ENCODE measurements at regions not wholly inside any gene's neighbourhood (a gene's known extent, or its start where the extent isn't known, plus 50 kb on each side); places are given as distances from the start of the nearest gene placed in this dataset.

GRCh38 chr7:115128154-115128553 lies 206.3 kb downstream of the MDFIC start:
- no peaks in the 10 kb centered on the region for H3K27me3 ChIP-seq (ENCODE audit: insufficient read depth, poor library complexity, severe bottlenecking)
- ATAC-seq (ENCODE audit: low read depth), result no peak

GRCh38 chr7:115127399-115128021 lies 205.6 kb downstream of the MDFIC start:
- TF ChIP-seq CTCF (IDR thresholded peaks at IDR 0.05; ENCODE audit: poor library complexity, severe bottlenecking), result no peak
- Histone ChIP-seq H3K36me3 (ENCODE audit: low read depth) (no peaks in the 10 kb centered on the region; the same call in 1 of the 2 replicates), H3K9me3 (ENCODE audit: severe bottlenecking) (no peaks in the 10 kb centered on the region), H3K27ac (ENCODE audit: poor library complexity, severe bottlenecking) (no peak overlapping the region), H3K27me3 (ENCODE audit: insufficient read depth, poor library complexity, severe bottlenecking) (no peaks in the 10 kb centered on the region), H3K4me1 (ENCODE audit: insufficient read depth, poor library complexity, severe bottlenecking) (no peaks in the 10 kb centered on the region), H3K4me3 (ENCODE audit: severe bottlenecking) (no peak overlapping the region)
- ATAC-seq (ENCODE audit: low read depth) (no peak), DNase-seq (ENCODE audit: low spot score) (no peak)

More at GRCh38 chr7:115128154-115128553, 206.3 kb downstream of the MDFIC start:
- H3K9me3 ChIP-seq (ENCODE audit: severe bottlenecking), result no peaks in the 10 kb centered on the region
- H3K4me1 ChIP-seq (ENCODE audit: insufficient read depth, poor library complexity, severe bottlenecking), result no peaks in the 10 kb centered on the region
- no peak overlapping the region for H3K27ac ChIP-seq (ENCODE audit: poor library complexity, severe bottlenecking)
- no peak for TF ChIP-seq CTCF (IDR thresholded peaks at IDR 0.05; ENCODE audit: poor library complexity, severe bottlenecking)
- no peaks in the 10 kb centered on the region; the same call in 1 of the 2 replicates for H3K36me3 ChIP-seq (ENCODE audit: low read depth)
- H3K4me3 ChIP-seq (ENCODE audit: severe bottlenecking), result no peak overlapping the region
- no peak for DNase-seq (ENCODE audit: low spot score)

- no peak for DNase-seq (ENCODE audit: low spot score)
- ATAC-seq (ENCODE audit: low read depth), result no peak
- H3K4me3 ChIP-seq (ENCODE audit: severe bottlenecking), result no peak overlapping the region
Observed at GRCh38 chr7:115125750-115126149, 203.9 kb downstream of the MDFIC start.

GRCh38 chr7:115125312-115125711 lies 203.4 kb downstream of the MDFIC start:
- no peak for ATAC-seq (ENCODE audit: low read depth)
- no peak overlapping the region for H3K27ac ChIP-seq (ENCODE audit: poor library complexity, severe bottlenecking)
- no peaks in the 10 kb centered on the region for H3K9me3 ChIP-seq (ENCODE audit: severe bottlenecking)
- H3K36me3 ChIP-seq (ENCODE audit: low read depth), result no peaks in the 10 kb centered on the region; the same call in 1 of the 2 replicates
- H3K4me1 ChIP-seq (ENCODE audit: insufficient read depth, poor library complexity, severe bottlenecking), result no peaks in the 10 kb centered on the region
- DNase-seq (ENCODE audit: low spot score), result no peak
- no peak overlapping the region for H3K4me3 ChIP-seq (ENCODE audit: severe bottlenecking)
- no peak for TF ChIP-seq CTCF (IDR thresholded peaks at IDR 0.05; ENCODE audit: poor library complexity, severe bottlenecking)
- no peaks in the 10 kb centered on the region for H3K27me3 ChIP-seq (ENCODE audit: insufficient read depth, poor library complexity, severe bottlenecking)

More at GRCh38 chr7:115125750-115126149, 203.9 kb downstream of the MDFIC start:
- H3K9me3 ChIP-seq (ENCODE audit: severe bottlenecking), result no peaks in the 10 kb centered on the region
- no peaks in the 10 kb centered on the region for H3K4me1 ChIP-seq (ENCODE audit: insufficient read depth, poor library complexity, severe bottlenecking)
- no peaks in the 10 kb centered on the region; the same call in 1 of the 2 replicates for H3K36me3 ChIP-seq (ENCODE audit: low read depth)
- no peak overlapping the region for H3K27ac ChIP-seq (ENCODE audit: poor library complexity, severe bottlenecking)
- TF ChIP-seq CTCF (IDR thresholded peaks at IDR 0.05; ENCODE audit: poor library complexity, severe bottlenecking), result no peak
- H3K27me3 ChIP-seq (ENCODE audit: insufficient read depth, poor library complexity, severe bottlenecking), result no peaks in the 10 kb centered on the region

GRCh38 chr7:115124409-115124939 lies 202.6 kb downstream of the MDFIC start:
- Histone ChIP-seq H3K27me3 (ENCODE audit: insufficient read depth, poor library complexity, severe bottlenecking) (no peaks in the 10 kb centered on the region), H3K36me3 (ENCODE audit: low read depth) (no peaks in the 10 kb centered on the region; the same call in 1 of the 2 replicates), H3K27ac (ENCODE audit: poor library complexity, severe bottlenecking) (no peak overlapping the region), H3K9me3 (ENCODE audit: severe bottlenecking) (no peaks in the 10 kb centered on the region), H3K4me3 (ENCODE audit: severe bottlenecking) (no peak overlapping the region), H3K4me1 (ENCODE audit: insufficient read depth, poor library complexity, severe bottlenecking) (no peaks in the 10 kb centered on the region)
- TF ChIP-seq CTCF (IDR thresholded peaks at IDR 0.05; ENCODE audit: poor library complexity, severe bottlenecking), result no peak
- ATAC-seq (ENCODE audit: low read depth), result no peak
- DNase-seq (ENCODE audit: low spot score), result no peak

Measured in RWPE2 (cell line).